G401.6 (cell line): ENCODE measurements at regions not wholly inside any gene's neighbourhood (a gene's known extent, or its start where the extent isn't known, plus 50 kb on each side); places are given as distances from the start of the nearest gene placed in this dataset.

ENCODE experiments used
- FAIRE-seq: peaks from 2 replicates; lab custom pipeline; 2012; peaks lifted over from hg19 to GRCh38; lab: Jason Lieb, UNC

DNA sequence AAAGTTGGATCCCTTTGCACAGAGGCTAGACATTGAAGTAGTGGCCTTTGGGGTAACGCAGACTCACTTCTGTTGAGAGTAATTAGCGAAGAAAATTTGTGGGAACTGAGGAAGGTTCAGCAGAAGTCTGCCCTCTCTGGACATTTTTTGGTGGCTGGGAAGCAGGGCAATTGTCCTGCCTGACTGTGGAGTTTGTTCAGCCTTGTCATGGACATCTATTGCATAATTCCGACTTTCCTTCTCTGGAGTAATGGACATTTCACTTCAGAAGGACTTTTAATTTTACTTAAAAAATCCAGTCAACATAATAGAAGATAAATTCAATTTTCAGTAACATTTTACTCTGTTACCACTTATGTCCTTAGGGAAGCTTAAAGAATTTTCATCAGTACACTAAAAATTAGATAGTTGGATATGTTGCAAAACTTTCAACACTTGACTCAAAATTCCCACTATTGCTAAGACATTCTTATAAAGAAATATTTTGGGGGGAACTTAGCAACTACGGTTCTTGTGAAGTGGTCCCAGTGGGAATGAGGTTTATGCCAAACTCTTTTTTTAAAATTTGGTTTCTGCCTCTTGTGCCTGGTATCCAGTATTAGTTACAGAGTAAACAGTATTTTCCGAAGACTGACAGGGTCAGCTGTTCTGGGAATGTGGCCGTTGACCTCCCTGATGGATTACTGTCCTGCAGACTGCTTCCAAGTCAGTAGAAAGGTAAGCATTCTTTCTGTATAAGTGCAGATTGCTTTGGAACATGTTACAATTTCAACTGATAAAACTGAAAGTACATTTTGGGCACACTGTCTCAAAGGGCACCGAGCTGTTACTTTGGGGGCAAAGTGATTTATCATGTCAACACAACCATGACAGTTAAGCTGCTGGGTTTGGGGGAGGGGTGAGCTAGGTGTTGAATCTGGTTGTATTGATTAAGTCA lies 100.6 kb upstream of the MLIP start:
- no peak for FAIRE-seq

- FAIRE-seq: no peak
Observed at GRCh38 chr6:54011277-54011648, 100.0 kb upstream of the MLIP start.

DNA sequence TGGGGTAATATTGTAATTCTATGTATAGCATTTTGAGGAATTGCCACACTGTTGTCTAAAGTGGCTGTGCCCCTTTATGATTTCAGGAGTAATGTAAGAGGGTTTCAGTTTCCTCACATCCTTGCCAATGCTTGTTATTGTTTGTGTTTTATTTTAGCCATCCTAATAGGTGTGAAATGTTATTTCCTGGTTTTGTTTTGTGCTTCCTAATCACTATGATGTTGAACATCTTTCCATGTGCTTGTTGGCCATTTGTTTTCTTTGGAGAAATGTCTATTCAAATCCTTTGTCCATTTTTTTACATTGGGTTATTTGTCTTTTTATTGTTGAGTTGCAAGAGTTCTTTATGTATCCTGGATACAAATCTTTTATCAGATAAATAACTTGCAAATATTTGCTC lies 97.3 kb upstream of the MLIP start:
- no peak for FAIRE-seq

GRCh38 chr6:54014440-54014839 lies 96.8 kb upstream of the MLIP start:
- FAIRE-seq: no peak

DNA sequence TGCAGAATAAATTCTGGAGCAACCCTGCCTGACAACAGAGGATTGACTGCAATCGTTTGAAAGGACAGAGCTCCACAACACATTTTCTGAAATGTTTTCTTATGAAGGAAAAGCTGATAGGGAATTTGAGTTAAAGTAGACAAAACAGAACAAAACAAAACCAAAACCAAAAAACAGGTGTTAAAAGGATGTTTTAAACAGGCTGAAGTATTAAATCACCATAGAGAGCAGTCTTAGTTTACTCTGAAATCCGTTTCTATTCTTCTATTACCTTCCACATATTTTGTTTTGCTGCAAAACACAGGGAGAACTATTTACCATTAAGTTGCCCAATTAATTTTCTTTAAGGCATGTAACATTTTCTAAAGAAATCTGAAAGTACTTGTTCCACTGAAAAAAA lies 93.4 kb upstream of the MLIP start:
- no peak for FAIRE-seq

DNA sequence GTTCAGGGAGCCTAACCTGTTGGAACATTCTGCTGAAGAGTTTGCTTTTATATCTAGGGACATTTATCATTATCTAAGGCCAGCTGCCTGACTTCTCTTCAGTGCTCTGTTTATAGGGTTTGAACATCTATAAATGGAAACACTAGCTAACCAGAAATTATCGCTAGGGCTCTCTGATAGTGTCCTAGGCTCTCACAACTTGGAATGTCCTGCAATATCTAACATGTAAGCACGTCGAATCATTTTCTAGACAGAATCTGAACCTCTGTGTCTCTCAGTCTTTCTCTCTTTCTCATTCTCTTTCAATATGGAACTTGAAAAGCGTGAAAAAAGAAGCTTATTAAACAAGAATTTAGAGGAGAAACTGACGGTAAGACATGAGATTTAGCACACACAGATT lies 92.5 kb upstream of the MLIP start:
- no peak for FAIRE-seq

DNA sequence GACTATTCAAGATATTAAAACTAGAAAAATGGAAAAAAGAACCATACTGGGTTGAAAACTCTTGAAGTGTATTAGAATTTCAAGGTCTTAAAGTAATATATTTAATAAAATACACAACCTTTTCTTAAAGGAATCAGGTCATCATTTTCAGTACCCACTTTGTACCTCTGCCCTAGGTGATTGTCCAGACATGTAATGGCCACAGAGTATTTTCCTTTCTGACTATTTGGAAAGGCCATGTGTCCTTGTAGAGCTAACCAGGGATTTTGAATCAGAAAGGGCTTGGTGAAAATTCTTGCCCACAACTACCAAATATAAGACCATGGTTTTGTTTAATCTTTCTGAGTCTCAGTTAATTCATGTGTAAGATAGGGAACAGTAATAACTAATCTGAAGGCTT lies 91.4 kb upstream of the MLIP start:
- no peak for FAIRE-seq

GRCh38 chr6:54020334-54020733 lies 90.9 kb upstream of the MLIP start:
- FAIRE-seq: no peak

GRCh38 chr6:54026652-54027400 lies 84.4 kb upstream of the MLIP start:
- FAIRE-seq: no peak

DNA sequence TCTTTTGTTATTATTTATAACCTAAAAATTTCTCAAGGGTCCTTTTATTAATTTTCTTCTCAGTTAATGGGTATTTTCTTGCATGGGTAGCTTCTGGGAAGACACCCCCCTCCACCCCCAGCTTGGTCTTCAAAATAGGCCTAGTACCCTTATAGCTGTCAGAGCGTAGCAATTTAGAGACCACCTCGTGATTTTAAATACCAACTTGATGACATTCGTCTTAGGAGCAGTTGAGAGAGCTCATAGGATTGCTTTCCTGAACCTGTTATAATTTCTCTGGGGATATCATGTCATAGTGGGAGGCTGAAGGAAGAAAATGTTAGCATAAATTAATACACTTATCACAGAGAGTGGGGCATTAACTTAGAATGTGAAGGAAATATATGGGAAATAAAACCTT lies 83.1 kb upstream of the MLIP start:
- FAIRE-seq: no peak

DNA sequence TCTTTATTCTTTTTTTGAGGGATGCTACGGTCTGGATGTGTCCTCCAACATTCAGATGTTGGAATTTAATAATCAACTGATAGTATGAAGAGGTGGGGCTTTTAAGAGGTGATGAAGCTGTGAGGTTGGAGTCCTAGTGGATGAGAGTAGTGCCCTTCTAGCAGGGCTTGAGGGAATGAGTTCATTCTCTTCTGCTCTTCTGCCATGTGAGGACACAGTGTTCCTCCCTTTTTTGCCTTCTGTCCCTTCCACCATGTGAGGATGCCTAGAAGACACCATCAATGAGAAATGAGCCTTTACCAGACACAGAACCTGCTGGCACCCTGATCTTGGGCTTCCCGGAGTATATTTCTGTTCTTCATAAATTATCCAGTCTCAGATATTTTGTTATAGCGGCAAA lies 82.1 kb upstream of the MLIP start:
- FAIRE-seq: no peak

DNA sequence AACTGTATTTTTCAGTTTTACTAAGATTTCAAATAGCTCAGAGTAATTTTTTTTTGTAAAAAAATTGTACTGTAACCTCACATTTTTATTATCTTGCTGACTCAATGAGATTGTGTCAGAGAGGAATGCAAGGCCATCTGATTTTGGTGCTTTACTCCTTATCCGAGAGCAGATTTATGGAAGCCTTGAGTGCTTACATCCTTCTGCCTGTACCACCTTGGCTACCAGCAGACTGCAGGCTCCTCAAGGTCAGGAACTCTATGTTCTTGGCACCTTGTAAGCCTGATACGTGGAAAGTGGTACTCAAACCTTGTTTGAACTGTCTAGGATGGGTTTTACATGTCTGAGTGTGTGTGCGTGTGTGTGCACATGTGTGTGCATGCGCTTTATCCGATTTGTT lies 80.1 kb upstream of the MLIP start:
- no peak for FAIRE-seq

- FAIRE-seq: no peak
Observed at GRCh38 chr6:54037277-54037779, 73.9 kb upstream of the MLIP start.

DNA sequence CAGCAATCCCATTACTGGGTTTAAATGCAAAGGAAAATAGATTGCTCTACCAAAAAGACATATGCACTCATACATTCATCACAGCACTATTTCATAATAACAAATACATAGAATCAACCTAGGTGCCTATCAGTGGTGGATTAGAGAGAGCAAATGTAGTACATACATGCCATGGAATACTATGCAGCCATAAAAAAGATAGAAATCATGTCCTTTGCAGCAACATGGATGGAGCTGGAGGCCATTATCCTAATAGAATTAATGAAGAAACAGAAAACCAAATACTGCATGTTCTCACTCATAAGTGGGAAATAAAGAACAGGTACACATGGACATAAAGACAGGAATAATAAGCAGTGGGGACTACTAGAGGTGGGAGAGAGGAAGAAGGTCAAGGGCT lies 70.7 kb upstream of the MLIP start:
- FAIRE-seq: no peak

DNA sequence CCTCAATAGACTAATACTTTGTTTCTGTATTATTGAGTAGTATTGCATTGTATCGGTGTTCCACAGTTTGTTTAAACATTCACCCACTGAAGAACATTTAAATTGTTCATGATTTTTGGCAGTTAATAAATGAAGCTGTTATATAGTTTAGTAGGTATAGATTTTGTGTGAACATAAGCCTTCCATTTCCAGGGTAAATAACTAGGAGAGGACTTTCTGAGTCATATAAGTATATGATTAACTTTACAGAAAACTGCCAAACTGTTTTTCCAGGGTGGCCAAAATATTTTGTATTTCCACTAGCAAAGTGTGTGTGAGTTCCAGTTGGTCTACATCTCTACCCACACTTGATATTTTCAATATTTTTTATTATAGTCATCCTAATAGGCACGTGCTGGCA lies 70.0 kb upstream of the MLIP start:
- FAIRE-seq: no peak

DNA sequence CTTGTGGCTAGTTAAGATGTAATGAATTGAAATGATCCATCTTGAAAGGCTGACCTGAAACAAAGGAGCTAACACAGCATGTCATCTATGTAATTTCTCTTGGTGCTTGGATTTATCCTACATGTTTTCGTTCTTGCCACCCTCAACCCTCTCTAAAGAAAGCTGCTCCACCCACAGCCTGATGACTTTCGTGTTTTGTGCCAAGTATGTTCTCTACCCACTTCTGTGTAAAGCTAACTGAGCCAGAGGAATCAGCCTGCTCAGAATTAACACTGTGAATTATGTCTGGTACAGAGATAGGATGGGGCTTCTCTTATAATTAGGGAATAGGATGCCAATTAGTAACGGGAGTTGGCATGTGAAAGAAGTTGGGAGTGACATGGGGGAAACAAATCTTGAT lies 67.9 kb upstream of the MLIP start:
- FAIRE-seq: no peak

GRCh38 chr6:54044059-54044458 lies 67.2 kb upstream of the MLIP start:
- FAIRE-seq: no peak

DNA sequence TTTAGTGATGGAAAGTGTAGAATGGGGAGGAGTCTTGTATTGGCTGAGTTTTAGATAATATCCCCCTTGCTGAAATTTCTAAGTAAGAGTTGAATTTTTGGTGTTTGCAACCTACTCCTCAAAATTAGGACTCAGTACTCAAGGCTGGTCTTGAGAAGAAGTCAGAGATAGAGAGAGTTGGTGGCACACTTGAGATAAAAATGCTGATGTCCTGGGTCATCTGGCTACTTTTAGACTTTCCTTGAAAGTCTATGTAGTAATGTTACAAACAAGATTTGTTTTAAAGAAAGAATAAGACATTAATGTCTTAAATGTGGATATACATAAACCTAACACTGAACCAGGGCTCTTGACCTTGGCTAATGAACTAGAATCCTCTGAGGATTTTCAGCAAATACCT lies 62.5 kb upstream of the MLIP start:
- FAIRE-seq: no peak

DNA sequence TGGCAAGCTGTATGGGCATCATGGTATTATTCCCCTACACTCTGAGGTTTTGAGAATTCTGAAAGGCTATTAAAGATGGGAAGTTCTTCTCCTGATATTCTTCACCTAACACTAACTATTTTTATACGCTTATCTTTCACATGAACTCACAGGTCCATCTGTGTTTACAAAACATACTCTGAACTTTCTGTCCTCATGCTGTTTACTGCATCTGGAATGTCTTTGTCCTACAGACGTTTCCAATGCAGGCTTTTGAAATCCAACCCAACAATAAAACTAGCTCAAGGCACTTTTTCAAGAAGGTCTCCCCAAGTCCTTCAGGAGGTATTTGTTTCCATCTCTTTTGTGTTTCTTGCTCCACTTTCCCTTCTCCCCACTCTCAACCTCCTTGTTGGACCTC lies 60.5 kb upstream of the MLIP start:
- FAIRE-seq: no peak

GRCh38 chr6:54053881-54054391 lies 57.3 kb upstream of the MLIP start:
- FAIRE-seq: no peak

- no peak for FAIRE-seq
Observed at GRCh38 chr6:54056105-54056504, 55.1 kb upstream of the MLIP start.

DNA sequence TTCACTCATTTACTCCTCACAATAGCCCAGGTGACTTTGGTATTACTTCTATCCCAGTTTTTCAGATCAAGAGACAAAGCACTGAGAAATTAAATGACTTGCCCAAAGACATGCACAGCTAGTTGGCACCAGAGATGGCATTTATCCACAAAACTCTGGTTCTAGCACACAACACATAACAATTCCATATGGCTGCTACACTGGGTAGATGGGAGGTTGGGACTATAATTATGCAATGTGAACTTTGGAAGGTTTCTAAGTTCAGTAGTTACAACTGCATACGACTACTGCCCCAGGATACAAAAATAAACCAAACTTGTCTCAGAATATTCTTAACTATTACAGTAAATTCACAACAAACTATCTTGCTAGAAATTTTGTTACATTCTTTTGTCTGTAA lies 54.2 kb upstream of the MLIP start:
- no peak for FAIRE-seq

DNA sequence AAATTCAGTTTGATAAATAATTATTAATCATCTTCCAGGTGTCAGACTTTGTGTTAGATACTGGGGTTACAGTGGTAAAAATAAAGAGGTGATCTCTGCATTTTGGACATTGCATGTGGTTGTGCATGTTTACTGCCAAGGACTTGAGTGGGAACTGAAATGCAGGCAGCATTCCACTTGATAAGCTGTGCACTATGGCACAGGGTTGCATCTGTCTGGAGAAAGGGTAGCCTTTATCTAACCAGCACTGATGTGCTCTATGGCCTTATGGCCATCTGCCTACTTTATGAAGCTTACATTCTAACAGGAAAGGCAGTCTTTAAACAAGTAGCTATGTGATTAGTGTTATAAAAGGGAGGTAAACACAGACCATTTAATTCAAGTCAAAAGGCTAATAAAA lies 53.0 kb upstream of the MLIP start:
- FAIRE-seq: no peak
